ENCODE measurements at regions not wholly inside any gene's neighbourhood (a gene's known extent, or its start where the extent isn't known, plus 50 kb on each side); places are given as distances from the start of the nearest gene placed in this dataset.
"Not testable (repeated sequence)": the region's sequence is repeated elsewhere in the genome, so short reads cannot be mapped to it uniquely, and the experiment has no call there.

DNA sequence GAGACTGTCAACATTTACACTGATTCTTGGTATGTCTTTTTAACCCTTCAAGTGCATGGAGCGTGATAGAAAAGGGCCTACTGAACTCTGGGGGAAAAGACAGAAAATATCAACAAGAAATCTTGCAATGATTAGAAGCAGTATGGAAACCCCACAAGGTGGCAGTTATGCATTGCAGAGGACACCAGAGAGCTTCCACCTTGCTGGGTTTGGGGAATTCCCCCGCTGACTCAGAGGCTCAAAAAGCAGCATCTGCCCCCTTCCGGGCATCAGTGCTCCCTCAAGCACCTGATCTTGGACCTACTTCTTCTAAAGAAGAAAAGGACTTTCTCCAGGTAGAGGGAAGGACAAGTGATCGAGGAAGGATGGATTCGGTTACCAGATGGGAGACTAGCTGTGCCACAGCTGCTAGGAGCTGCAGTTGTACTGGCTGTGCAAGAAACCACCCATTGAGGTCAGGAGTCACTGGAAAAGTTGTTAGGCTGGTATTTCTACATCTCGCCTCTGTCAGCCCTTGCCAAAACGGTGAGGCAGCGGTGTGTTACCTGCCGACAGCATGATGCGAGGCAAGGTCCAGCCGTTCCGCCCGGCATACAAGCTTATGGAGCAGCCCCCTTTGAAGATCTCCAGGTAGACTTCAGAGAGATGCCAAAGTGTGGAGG, 102.8 kb upstream of the OSBPL11 start:
- not testable (repeated sequence) for DNase-seq

- no peak for DNase-seq
Measured at GRCh38 chr3:125715651-125716050, 120.4 kb upstream of the OSBPL11 start.

DNA sequence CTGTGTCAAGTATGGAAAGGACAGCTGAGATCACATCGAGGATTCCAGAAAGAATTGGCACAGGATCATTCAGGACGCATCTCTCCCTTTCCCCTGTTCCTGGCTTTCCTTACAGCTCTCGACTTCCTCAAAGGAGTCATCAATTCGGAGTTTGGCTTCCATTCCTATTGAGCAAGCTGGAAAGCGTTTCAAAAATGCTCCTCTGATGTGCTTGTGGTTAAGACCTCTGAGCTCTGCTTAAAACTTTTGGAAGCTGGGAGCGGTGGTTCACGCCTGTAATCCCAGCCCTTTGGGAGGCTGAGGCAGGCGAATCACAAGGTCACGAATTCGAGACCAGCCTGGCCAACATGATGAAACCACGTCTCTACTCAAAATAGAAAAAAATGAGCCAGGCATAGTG, 136.9 kb upstream of the OSBPL11 start:
- not testable (repeated sequence) for DNase-seq

- DNase-seq, result not testable (repeated sequence)
Measured at GRCh38 chr3:125741991-125742718, 146.9 kb upstream of the OSBPL11 start.

DNA sequence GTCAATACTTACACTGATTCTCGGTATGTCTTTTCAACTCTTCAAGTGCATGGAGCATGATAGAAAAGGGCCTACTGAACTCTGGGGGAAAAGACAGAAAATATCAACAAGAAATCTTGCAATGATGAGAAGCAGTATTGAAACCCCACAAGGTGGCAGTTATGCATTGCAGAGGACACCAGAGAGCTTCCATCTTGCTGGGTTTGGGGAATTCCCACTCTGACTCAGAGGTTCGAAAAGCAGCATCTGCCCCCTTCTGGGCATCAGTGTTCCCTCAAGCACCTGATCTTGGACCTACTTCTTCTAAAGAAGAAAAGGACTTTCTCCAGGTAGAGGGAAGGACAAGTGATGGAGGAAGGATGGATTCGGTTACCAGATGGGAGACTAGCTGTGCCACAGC, 147.5 kb upstream of the OSBPL11 start:
- not testable (repeated sequence) for DNase-seq

GRCh38 chr3:125757050-125757449, 161.8 kb upstream of the OSBPL11 start:
- not testable (repeated sequence) for DNase-seq

GRCh38 chr3:125758641-125759130, 163.4 kb upstream of the OSBPL11 start:
- DNase-seq, result not testable (repeated sequence)

GRCh38 chr3:125762601-125763000, 167.3 kb upstream of the OSBPL11 start:
- not testable (repeated sequence) for DNase-seq

DNA sequence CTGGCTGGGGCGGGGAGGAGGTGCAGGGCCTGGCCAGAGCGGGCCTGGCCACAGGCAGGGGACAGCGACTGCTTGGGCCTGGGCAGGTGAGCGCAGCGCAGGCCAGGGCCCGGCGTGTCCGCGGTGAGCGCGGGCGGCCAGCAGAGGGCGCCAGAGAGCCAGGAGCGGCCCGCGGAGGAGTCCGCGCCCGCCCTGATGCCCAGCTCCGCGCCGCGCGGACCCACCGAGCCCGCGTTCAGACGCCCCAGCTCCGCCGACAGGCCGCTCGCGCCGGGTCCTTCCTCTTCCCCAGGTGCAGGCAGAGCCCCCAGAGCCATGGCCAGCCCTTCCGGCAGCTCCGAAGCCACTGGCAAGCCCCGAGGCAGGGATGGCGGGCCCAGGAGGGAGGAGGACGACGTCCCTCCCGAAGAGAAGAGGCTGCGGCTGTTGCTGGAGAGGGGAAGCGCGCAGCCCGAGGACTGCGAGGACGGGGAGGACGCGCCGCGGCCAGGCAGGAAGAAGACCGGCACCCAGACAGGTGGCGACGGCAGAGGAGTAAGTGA, 171.1 kb upstream of the OSBPL11 start:
- DNase-seq, result not testable (repeated sequence)

DNA sequence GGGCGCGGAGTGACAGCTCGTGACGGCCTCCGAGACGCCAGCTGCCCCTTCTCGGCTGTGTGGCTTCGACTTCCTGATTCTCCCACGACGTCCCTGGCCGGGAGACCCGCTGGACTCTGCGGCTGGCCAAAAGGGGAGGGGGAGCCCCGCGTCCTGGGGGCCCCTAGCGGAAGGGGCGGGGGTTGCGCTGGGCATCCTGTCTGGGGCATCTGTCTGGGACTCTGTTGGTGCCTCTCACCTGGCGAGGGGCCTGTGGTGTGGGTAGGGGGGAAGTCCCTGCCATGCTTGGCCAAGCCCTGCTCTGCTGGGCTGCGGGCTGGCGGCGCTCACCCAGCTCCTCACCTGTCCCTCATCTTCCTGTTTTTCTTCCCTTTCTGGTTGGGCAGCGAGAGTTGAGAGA, 171.6 kb upstream of the OSBPL11 start:
- not testable (repeated sequence) for DNase-seq

DNA sequence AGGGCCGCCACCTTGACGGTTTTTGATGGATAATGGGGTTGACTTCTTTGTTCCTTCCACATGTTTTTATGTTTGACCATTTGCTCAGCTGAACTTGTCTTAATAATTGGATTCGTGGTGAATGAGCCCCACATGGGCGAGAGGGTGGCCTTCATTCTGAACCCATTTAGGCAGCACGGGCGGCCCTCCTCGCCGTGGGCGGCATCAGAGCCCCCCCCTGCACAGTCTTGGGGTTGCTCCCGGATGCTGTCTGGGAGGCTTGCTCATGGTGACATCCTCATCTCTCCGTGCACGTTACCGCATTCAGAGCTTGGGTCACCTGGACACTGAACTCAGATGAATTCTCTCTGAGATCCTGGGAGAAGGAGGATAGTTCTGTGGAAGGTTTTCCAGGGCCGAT, 172.3 kb upstream of the OSBPL11 start:
- DNase-seq, result no peak

GRCh38 chr3:125768821-125769220, 173.5 kb upstream of the OSBPL11 start:
- not testable (repeated sequence) for DNase-seq

- DNase-seq, result not testable (repeated sequence)
Measured at GRCh38 chr3:125771506-125771905, 176.2 kb upstream of the OSBPL11 start.

DNA sequence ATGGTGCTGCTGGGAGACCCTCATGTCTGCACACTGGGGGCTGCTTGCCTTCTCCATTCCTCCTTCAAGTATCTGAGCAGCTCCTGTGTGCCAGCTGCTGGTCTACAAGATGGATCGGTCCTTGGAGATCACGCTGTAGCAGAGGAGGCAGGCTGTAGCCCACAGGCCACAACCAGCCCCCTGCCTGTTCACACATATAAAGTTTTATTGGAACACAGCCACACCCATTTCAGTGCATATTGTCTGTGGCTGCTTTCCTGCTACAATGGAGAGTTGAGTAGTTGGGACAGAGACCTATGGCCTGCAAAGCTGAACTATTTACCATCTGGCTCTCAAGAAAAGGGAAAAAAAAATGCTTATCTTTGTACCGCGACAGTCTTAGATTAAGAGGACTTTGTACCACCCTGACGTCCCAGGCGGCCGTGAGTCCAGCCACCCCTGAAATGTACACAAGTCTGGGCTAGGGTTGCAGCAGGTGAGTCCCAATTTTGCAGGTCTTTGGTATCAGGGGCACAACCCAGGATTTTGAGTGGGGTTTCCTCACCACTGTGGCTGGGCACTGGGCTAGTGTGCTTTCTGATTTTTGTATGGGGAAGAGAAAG, 179.2 kb upstream of the OSBPL11 start:
- not testable (repeated sequence) for DNase-seq

GRCh38 chr3:125775106-125775505, 179.8 kb upstream of the OSBPL11 start:
- DNase-seq, result not testable (repeated sequence)

DNA sequence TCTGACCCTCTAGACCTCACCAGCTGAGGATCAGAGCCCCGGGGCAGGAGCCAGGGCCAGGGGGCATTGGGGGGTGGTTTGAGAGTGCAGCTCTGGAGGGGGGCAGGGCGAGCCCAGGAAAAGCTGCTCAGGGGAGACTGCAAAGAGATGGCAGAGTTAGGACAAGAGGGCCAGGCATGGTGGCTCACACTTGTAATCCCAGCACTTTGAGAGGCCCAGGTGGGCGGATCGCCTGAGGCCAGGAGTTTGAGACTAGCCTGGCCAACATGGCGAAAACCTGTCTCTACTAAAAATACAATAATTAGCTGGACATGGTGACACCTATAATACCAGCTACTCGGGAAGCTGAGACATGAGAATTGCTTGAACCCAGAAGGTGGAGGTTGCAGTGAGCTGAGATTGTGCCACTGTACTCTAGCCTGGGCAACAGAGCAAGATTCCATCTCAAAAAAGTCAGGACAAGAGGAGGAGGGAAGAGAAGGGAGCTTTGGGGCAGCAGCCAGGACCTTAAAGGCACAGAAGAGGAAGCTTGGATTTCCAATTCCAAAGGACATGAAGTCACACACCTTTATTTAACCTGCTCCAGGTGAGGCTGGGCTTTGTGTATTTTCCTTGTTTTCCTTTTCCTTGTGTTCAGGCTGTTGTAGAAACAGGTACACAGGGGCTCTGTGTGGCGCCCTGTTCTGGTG, 180.5 kb upstream of the OSBPL11 start:
- DNase-seq, result not testable (repeated sequence)

GRCh38 chr3:125779276-125779675, 184.0 kb upstream of the OSBPL11 start:
- DNase-seq, result not testable (repeated sequence)

DNA sequence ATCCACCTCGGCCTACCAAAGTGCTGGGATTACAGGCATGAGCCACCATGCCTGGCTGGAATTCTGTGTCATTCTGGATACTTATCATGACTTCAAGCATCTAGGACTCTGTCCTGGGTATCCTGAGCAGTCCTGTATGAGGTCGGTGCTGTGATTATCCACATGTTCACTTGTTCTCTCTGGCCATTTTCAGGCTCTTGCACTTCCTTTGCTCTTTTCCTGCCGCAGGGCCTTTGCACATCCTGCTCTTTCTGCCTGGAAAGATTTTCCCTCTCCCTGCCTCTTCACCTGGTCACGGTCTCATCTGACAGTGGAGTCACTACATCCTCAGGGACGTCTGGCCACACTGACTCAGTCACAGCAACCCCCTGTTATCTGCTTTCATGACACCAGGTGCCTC, 184.6 kb upstream of the OSBPL11 start:
- not testable (repeated sequence) for DNase-seq

GRCh38 chr3:125781678-125782077, 186.4 kb upstream of the OSBPL11 start:
- not testable (repeated sequence) for DNase-seq

- not testable (repeated sequence) for DNase-seq
Measured at GRCh38 chr3:125790312-125790711, 178.7 kb upstream of the ROPN1B start.

- DNase-seq, result not testable (repeated sequence)
Measured at GRCh38 chr3:125791021-125791420, 178.0 kb upstream of the ROPN1B start.

GRCh38 chr3:125810010-125810409, 159.0 kb upstream of the ROPN1B start:
- not testable (repeated sequence) for DNase-seq

- not testable (repeated sequence) for DNase-seq
Measured at GRCh38 chr3:125822175-125822574, 146.8 kb upstream of the ROPN1B start.
